ENCODE measurements at regions not wholly inside any gene's neighbourhood (a gene's known extent, or its start where the extent isn't known, plus 50 kb on each side); places are given as distances from the start of the nearest gene placed in this dataset.

- 60% methylated on average over 11 of the region's 11 CpGs for WGBS (ENCODE audit: low lambda C conversion rate)
- no peaks in the 10 kb centered on the region for H3K9me2 ChIP-seq
- no peak overlapping the region for H3K9ac ChIP-seq
- H3K4me1 ChIP-seq (ENCODE audit: control insufficient read depth in 1 of 2, insufficient read depth in 2 of 2, low read depth in 1 of 2, low read length in 1 of 2): no peaks in the 10 kb centered on the region
- H3K4me2 ChIP-seq: no peak overlapping the region
- no peak for TF ChIP-seq PBX3 (IDR thresholded peaks at IDR 0.05)
- TF ChIP-seq GATA2 (CRISPR knock-in tag; IDR thresholded peaks at IDR 0.05): no peak
- TF ChIP-seq RFX5 (IDR thresholded peaks at IDR 0.05; ENCODE audit: low read length): no peak
- TF ChIP-seq MAX (IDR thresholded peaks at IDR 0.05; ENCODE audit: low read depth): no peak
- no peaks in the 10 kb centered on the region for H4K20me1 ChIP-seq (ENCODE audit: insufficient read depth)
- no peaks in the 10 kb centered on the region for H3K79me2 ChIP-seq (ENCODE audit: insufficient read depth)
- H3K4me3 ChIP-seq (ENCODE audit: low read depth in 2 of 2, low read length in 1 of 2): no peak overlapping the region
- no peaks in the 10 kb centered on the region for H3K36me3 ChIP-seq (replicated peaks in 1 of 2; ENCODE audit: control insufficient read depth in 1 of 2, insufficient read depth in 2 of 2, low read length in 1 of 2)
- no peak overlapping the region for H3K27ac ChIP-seq (ENCODE audit: low read depth in 2 of 2, low read length in 1 of 2)
- H3K9me3 ChIP-seq: no peaks in the 10 kb centered on the region
- POLR2A ChIA-PET: no interaction called here
- CTCF ChIA-PET: no interaction called here
- H2AFZ ChIP-seq (ENCODE audit: low read depth): no peak overlapping the region
- no peak for DNase-seq
- no peaks in the 10 kb centered on the region for H3F3A ChIP-seq (replicated peaks; ENCODE audit: insufficient read depth)
- peaks cover 4% of the 10 kb centered on the region; the same call in 1 of the 2 replicates for H3K27me3 ChIP-seq (ENCODE audit: insufficient read depth)
Observed at GRCh38 chr21:35974775-35975174, 85.6 kb downstream of the SETD4 start.

- Histone ChIP-seq H3K4me1 (ENCODE audit: control insufficient read depth in 1 of 2, insufficient read depth in 2 of 2, low read depth in 1 of 2, low read length in 1 of 2) (no peaks in the 10 kb centered on the region), H3K9me3 (no peaks in the 10 kb centered on the region), H3K36me3 (replicated peaks in 1 of 2; ENCODE audit: control insufficient read depth in 1 of 2, insufficient read depth in 2 of 2, low read length in 1 of 2) (no peaks in the 10 kb centered on the region), H3K4me3 (ENCODE audit: low read depth in 2 of 2, low read length in 1 of 2) (no peak overlapping the region), H3K27me3 (ENCODE audit: insufficient read depth) (peaks cover 4% of the 10 kb centered on the region; the same call in 1 of the 2 replicates), H3F3A (replicated peaks; ENCODE audit: insufficient read depth) (no peaks in the 10 kb centered on the region), H4K20me1 (ENCODE audit: insufficient read depth) (no peaks in the 10 kb centered on the region), H2AFZ (ENCODE audit: low read depth) (no peak overlapping the region), H3K4me2 (no peak overlapping the region), H3K79me2 (ENCODE audit: insufficient read depth) (no peaks in the 10 kb centered on the region), H3K27ac (ENCODE audit: low read depth in 2 of 2, low read length in 1 of 2) (no peak overlapping the region), H3K9ac (no peak overlapping the region), H3K9me2 (no peaks in the 10 kb centered on the region)
- ChIA-PET POLR2A (no interaction called here), CTCF (interaction anchor here (1.0 kb wide), 1 partner anchor 132 kb away, joined by 4 read pairs; no protein-coding TSS in a partner anchor)
- no peak for DNase-seq
- WGBS (ENCODE audit: low lambda C conversion rate): 14% methylated on average over 1 of the region's 1 CpG
- TF ChIP-seq FOXM1 (IDR thresholded peaks at IDR 0.05; ENCODE audit: low read depth): no peak
- no peak for TF ChIP-seq SMC3 (IDR thresholded peaks at IDR 0.05; ENCODE audit: low read depth, low read length)
- no peak for TF ChIP-seq GATA2 (CRISPR knock-in tag; IDR thresholded peaks at IDR 0.05)
- TF ChIP-seq GABPA (IDR thresholded peaks at IDR 0.05; ENCODE audit: low read depth): no peak
- no peak for TF ChIP-seq NRF1 (IDR thresholded peaks at IDR 0.05; ENCODE audit: low read depth, low read length)
- TF ChIP-seq FOXJ3 (CRISPR knock-in tag; IDR thresholded peaks at IDR 0.05): no peak
- TF ChIP-seq TCF12 (IDR thresholded peaks at IDR 0.05): no peak
- no peak for TF ChIP-seq TEAD4 (IDR thresholded peaks at IDR 0.05; ENCODE audit: borderline replicate concordance, insufficient read depth)
- no peak for TF ChIP-seq NFIC (IDR thresholded peaks at IDR 0.05; ENCODE audit: borderline replicate concordance)
- no peak for TF ChIP-seq EP300 (IDR thresholded peaks at IDR 0.05; ENCODE audit: borderline replicate concordance in 1 of 2, low read depth in 1 of 2, low read length in 1 of 2)
Observed at GRCh38 chr21:35971824-35972223, 88.5 kb downstream of the SETD4 start.

GRCh38 chr21:35969281-35969680, 91.0 kb downstream of the SETD4 start:
- POLR2A ChIA-PET: no interaction called here

More at GRCh38 chr21:35969281-35969680, 91.0 kb downstream of the SETD4 start:
- Histone ChIP-seq H3K4me3 (ENCODE audit: low read depth in 2 of 2, low read length in 1 of 2) (no peak overlapping the region), H3K27ac (ENCODE audit: low read depth in 2 of 2, low read length in 1 of 2) (no peak overlapping the region), H3K36me3 (replicated peaks in 1 of 2; ENCODE audit: control insufficient read depth in 1 of 2, insufficient read depth in 2 of 2, low read length in 1 of 2) (no peaks in the 10 kb centered on the region), H3K79me2 (ENCODE audit: insufficient read depth) (no peaks in the 10 kb centered on the region), H3K9me3 (no peaks in the 10 kb centered on the region), H4K20me1 (ENCODE audit: insufficient read depth) (no peaks in the 10 kb centered on the region), H3F3A (replicated peaks; ENCODE audit: insufficient read depth) (no peaks in the 10 kb centered on the region), H2AFZ (ENCODE audit: low read depth) (no peak overlapping the region), H3K4me2 (no peak overlapping the region), H3K4me1 (ENCODE audit: control insufficient read depth in 1 of 2, insufficient read depth in 2 of 2, low read depth in 1 of 2, low read length in 1 of 2) (no peaks in the 10 kb centered on the region), H3K9me2 (no peaks in the 10 kb centered on the region), H3K27me3 (ENCODE audit: insufficient read depth) (peaks cover 10% of the 10 kb centered on the region; the same call in 1 of the 2 replicates), H3K9ac (no peak overlapping the region)
- CTCF ChIA-PET: no interaction called here
- no peak for DNase-seq
- 74% methylated on average over 6 of the region's 6 CpGs for WGBS (ENCODE audit: low lambda C conversion rate)
- no peak for TF ChIP-seq IRF3 (IDR thresholded peaks at IDR 0.05; ENCODE audit: low read depth, low read length)
- no peak for TF ChIP-seq SMC3 (IDR thresholded peaks at IDR 0.05; ENCODE audit: low read depth, low read length)
- TF ChIP-seq MAX (IDR thresholded peaks at IDR 0.05; ENCODE audit: low read depth): no peak
- no peak for TF ChIP-seq ELF1 (IDR thresholded peaks at IDR 0.05)
- TF ChIP-seq EP300 (IDR thresholded peaks at IDR 0.05; ENCODE audit: borderline replicate concordance in 1 of 2, low read depth in 1 of 2, low read length in 1 of 2): no peak
- no peak for TF ChIP-seq MEF2A (IDR thresholded peaks at IDR 0.05; ENCODE audit: borderline replicate concordance, low read depth)
- TF ChIP-seq TCF12 (IDR thresholded peaks at IDR 0.05): no peak
- no peak for TF ChIP-seq USF2 (IDR thresholded peaks at IDR 0.05; ENCODE audit: borderline replicate concordance, low read depth, low read length)

Data from SK-N-SH (cell line).